ENCODE measurements at regions not wholly inside any gene's neighbourhood (a gene's known extent, or its start where the extent isn't known, plus 50 kb on each side); places are given as distances from the start of the nearest gene placed in this dataset.

DNA sequence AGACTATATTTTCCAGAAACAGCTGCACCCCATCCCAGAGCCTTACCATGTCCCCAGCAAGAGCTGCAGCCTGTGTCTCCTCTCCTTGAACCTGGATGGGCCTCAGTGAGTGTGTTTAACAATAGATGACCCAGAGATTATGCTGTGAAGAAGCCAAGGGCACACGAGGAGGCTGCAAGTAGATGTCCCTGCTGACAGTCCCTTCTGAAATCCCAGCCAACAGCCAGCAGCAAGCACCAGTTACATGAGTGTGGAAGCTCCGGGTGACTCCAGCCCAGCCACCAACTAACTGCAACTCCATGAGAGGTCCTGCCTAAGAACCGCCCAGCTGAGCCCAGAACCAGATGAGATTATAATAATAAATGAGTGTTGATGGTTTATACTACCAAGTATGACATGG is 191.7 kb downstream of the BCL11B start:
- Histone ChIP-seq H3K27ac (ENCODE audit: insufficient read depth, low read length) (no peak overlapping the region), H4K20me1 (ENCODE audit: insufficient read depth, low read length) (no peaks in the 10 kb centered on the region), H2AK5ac (ENCODE audit: low read depth, low read length) (no peak overlapping the region), H3K4me1 (ENCODE audit: control insufficient read depth, insufficient read depth, low read length) (no peaks in the 10 kb centered on the region), H4K5ac (ENCODE audit: low read depth, low read length) (no peak overlapping the region), H3K9me1 (ENCODE audit: insufficient read depth, low read length) (no peaks in the 10 kb centered on the region), H3K4me3 (ENCODE audit: insufficient read depth, low read depth, low read length) (no peak overlapping the region), H2AK9ac (replicated peaks; ENCODE audit: low read depth, low read length, poor library complexity) (no peak overlapping the region), H3K79me1 (ENCODE audit: low read depth in 1 of 2, low read length in 2 of 2) (no peaks in the 10 kb centered on the region), H2BK20ac (ENCODE audit: low read depth, low read length) (no peak overlapping the region), H2BK120ac (ENCODE audit: low read depth, low read length) (no peak overlapping the region), H3K4ac (ENCODE audit: low read depth, low read length) (no peak overlapping the region), H3K9me3 (ENCODE audit: control insufficient read depth, insufficient read depth, low read length) (peaks cover 31% of the 10 kb centered on the region), H3K4me2 (ENCODE audit: low read depth, low read length) (no peak overlapping the region), H3K14ac (replicated peaks; ENCODE audit: low read depth, low read length) (no peak overlapping the region), H2AFZ (replicated peaks; ENCODE audit: low read length, poor library complexity) (no peak overlapping the region), H4K8ac (ENCODE audit: low read depth in 2 of 2, low read length in 2 of 2) (no peak overlapping the region), H3K9ac (ENCODE audit: low read depth, low read length) (no peak overlapping the region), H4K91ac (ENCODE audit: insufficient read depth, low read depth, low read length) (no peak overlapping the region), H3K18ac (ENCODE audit: low read depth, low read length) (no peak overlapping the region), H3K23ac (ENCODE audit: low read depth, low read length) (no peak overlapping the region), H3K56ac (ENCODE audit: extremely low read depth, insufficient read depth, low read length) (no peak overlapping the region), H2BK15ac (ENCODE audit: low read depth, low read length) (no peak overlapping the region), H2BK5ac (ENCODE audit: low read depth, low read length, poor library complexity, severe bottlenecking) (no peak overlapping the region), H3K36me3 (ENCODE audit: control insufficient read depth, insufficient read depth, low read length) (no peaks in the 10 kb centered on the region), H3K27me3 (ENCODE audit: control insufficient read depth, insufficient read depth, low read length) (no peaks in the 10 kb centered on the region)
- TF ChIP-seq RCOR1 (IDR thresholded peaks at IDR 0.05; ENCODE audit: insufficient replicate concordance, low read length) (no peak), MAZ (IDR thresholded peaks at IDR 0.05; ENCODE audit: borderline replicate concordance, low read depth, low read length) (no peak), RAD21 (IDR thresholded peaks at IDR 0.05; ENCODE audit: low read length) (no peak), BHLHE40 (IDR thresholded peaks at IDR 0.05; ENCODE audit: low read depth, low read length) (no peak), CEBPB (IDR thresholded peaks at IDR 0.05; ENCODE audit: low read depth, low read length) (no peak), RFX5 (IDR thresholded peaks at IDR 0.05; ENCODE audit: low read depth, low read length) (no peak)
- TF ChIP-seq, protein P1, sequence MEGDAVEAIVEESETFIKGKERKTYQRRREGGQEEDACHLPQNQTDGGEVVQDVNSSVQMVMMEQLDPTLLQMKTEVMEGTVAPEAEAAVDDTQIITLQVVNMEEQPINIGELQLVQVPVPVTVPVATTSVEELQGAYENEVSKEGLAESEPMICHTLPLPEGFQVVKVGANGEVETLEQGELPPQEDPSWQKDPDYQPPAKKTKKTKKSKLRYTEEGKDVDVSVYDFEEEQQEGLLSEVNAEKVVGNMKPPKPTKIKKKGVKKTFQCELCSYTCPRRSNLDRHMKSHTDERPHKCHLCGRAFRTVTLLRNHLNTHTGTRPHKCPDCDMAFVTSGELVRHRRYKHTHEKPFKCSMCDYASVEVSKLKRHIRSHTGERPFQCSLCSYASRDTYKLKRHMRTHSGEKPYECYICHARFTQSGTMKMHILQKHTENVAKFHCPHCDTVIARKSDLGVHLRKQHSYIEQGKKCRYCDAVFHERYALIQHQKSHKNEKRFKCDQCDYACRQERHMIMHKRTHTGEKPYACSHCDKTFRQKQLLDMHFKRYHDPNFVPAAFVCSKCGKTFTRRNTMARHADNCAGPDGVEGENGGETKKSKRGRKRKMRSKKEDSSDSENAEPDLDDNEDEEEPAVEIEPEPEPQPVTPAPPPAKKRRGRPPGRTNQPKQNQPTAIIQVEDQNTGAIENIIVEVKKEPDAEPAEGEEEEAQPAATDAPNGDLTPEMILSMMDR (conservative IDR thresholded peaks at IDR 0.05; ENCODE audit: low read depth, low read length) = no peak
- no peak for DNase-seq
- ATAC-seq (ENCODE audit: low read depth) = no peak
- POLR2A ChIA-PET (ENCODE audit: unreplicated experiment) = no interaction called here
- dilution Hi-C loops (cut with HindIII; ENCODE audit: low sequenced_read_pairs, unreplicated experiment) (no loop called here), intact Hi-C loops (cut with micrococcal nuclease) (no loop called here), in situ Hi-C loops (cut with MboI; ENCODE audit: low sequenced_read_pairs) (no loop called here)
- no TSS peak for BruUV-seq (replicated peaks)
- no CpG with 5 or more reads among the region's 3 CpGs for WGBS, 2 experiments (ENCODE audit: extremely low coverage in 2 of 2, insufficient read length in 1 of 2)
- CTCF ChIA-PET = no interaction called here

Data from IMR-90 (cell line).